ENCODE measurements at regions not wholly inside any gene's neighbourhood (a gene's known extent, or its start where the extent isn't known, plus 50 kb on each side); places are given as distances from the start of the nearest gene placed in this dataset.

DNA sequence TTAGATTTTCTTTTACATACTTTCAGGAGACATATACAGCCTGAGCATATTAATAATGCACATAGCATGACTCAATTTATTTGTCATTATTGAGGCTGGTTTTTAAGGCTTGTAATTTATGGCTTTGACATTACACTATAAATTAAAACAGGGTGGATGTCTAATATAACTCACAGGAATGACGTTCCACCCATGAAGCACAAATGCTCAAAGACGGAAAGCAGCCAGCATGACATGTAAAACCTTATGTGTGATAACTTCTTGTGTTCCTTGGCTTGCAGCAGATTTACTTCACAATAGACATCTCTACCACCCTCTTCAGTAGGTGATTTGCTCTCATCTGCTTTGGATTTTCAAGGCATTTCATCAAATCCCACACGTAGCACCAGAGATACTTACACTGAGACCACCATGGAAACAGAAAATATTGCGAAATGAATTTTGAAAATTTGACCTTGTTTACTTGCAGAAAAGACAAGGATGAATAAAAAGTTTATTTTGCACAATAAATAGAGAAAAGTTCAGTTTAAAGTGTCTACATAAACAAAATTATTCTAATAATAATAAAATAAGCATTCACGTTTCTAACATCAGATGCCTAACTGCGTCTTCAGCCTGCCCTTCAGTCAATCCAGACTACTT is 64.7 kb upstream of the BTC start:
- Histone ChIP-seq H3K79me1 (ENCODE audit: low read depth, low read length) (no peaks in the 10 kb centered on the region), H2AK5ac (ENCODE audit: low read depth, low read length) (no peak overlapping the region), H3K27me3 (ENCODE audit: control insufficient read depth in 3 of 3, insufficient read depth in 3 of 3, low read depth in 1 of 3, low read length in 3 of 3) (no peaks in the 10 kb centered on the region), H2BK12ac (ENCODE audit: low read length) (no peak overlapping the region), H3K18ac (ENCODE audit: low read length) (no peak overlapping the region), H3K4me2 (ENCODE audit: insufficient read depth, low read length, poor library complexity, severe bottlenecking) (no peak overlapping the region), H2BK120ac (ENCODE audit: low read depth, low read length) (no peak overlapping the region), H2BK5ac (ENCODE audit: low read length) (no peak overlapping the region), H3K36me3 (replicated peaks in 1 of 2; ENCODE audit: control insufficient read depth in 2 of 2, insufficient read depth in 2 of 2, low read length in 2 of 2) (no peaks in the 10 kb centered on the region), H4K91ac (ENCODE audit: low read depth, low read length, poor library complexity) (no peak overlapping the region), H3K14ac (ENCODE audit: low read length) (no peak overlapping the region), H3K4ac (ENCODE audit: low read length) (no peak overlapping the region), H3K23ac (ENCODE audit: low read depth, low read length, poor library complexity) (no peak overlapping the region), H3K4me1 (ENCODE audit: control insufficient read depth in 2 of 2, insufficient read depth in 1 of 2, low read depth in 1 of 2, low read length in 2 of 2) (no peaks in the 10 kb centered on the region), H3K9me3 (replicated peaks in 1 of 2; ENCODE audit: control insufficient read depth in 2 of 2, insufficient read depth in 1 of 2, low read depth in 1 of 2, low read length in 2 of 2) (no peaks in the 10 kb centered on the region), H3K4me3 (ENCODE audit: low read length in 2 of 2) (no peak overlapping the region), H3K27ac (replicated peaks; ENCODE audit: low read length) (no peak overlapping the region), H3K9ac (ENCODE audit: low read depth, low read length, poor library complexity) (no peak overlapping the region), H4K8ac (ENCODE audit: low read depth, low read length) (no peak overlapping the region), H2BK15ac (ENCODE audit: low read length) (no peak overlapping the region), H2AFZ (ENCODE audit: low read length) (no peak overlapping the region)
- WGBS, 2 donors (ENCODE audit: extremely low coverage in 2 of 2, insufficient read length in 2 of 2, insufficient replicate concordance in 1 of 2): no CpG with 5 or more reads among the region's 6 CpGs
- no peak for DNase-seq (ENCODE audit: low spot score)

DNA sequence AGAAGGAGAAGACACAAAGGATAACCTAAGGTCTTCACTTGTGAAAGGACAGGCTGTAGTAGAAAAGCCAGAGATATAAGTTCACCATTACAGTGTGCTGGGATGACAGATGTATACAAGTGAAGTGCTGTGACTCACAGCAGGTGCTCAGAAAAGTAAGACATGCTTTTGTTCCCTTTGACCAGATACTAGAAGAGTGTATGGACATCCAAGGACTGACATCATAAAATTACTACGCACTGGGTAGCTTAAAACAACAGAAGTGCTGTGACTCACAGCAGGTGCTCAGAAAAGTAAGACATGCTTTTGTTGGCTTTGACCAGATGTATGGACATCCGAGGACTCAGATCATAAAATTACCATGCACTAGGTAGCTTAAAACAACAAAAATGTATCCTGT is 61.6 kb upstream of the BTC start:
- no peak overlapping the region for H3K4me2 ChIP-seq (ENCODE audit: insufficient read depth, low read length, poor library complexity, severe bottlenecking)
- H2AK5ac ChIP-seq (ENCODE audit: low read depth, low read length): no peak overlapping the region
- H3K27me3 ChIP-seq (ENCODE audit: control insufficient read depth in 3 of 3, insufficient read depth in 3 of 3, low read depth in 1 of 3, low read length in 3 of 3): no peaks in the 10 kb centered on the region
- H4K8ac ChIP-seq (ENCODE audit: low read depth, low read length): no peak overlapping the region
- no peak overlapping the region for H3K9ac ChIP-seq (ENCODE audit: low read depth, low read length, poor library complexity)
- no peak overlapping the region for H2BK15ac ChIP-seq (ENCODE audit: low read length)
- WGBS, 2 donors (ENCODE audit: extremely low coverage in 2 of 2, insufficient read length in 2 of 2, insufficient replicate concordance in 1 of 2): no CpG with 5 or more reads among the region's 2 CpGs
- no peak overlapping the region for H3K23ac ChIP-seq (ENCODE audit: low read depth, low read length, poor library complexity)
- H3K9me3 ChIP-seq (replicated peaks in 1 of 2; ENCODE audit: control insufficient read depth in 2 of 2, insufficient read depth in 1 of 2, low read depth in 1 of 2, low read length in 2 of 2): no peaks in the 10 kb centered on the region
- no peak overlapping the region for H2BK5ac ChIP-seq (ENCODE audit: low read length)
- no peak overlapping the region for H3K27ac ChIP-seq (replicated peaks; ENCODE audit: low read length)
- no peaks in the 10 kb centered on the region for H3K36me3 ChIP-seq (replicated peaks in 1 of 2; ENCODE audit: control insufficient read depth in 2 of 2, insufficient read depth in 2 of 2, low read length in 2 of 2)
- DNase-seq (ENCODE audit: low spot score): no peak
- no peaks in the 10 kb centered on the region for H3K4me1 ChIP-seq (ENCODE audit: control insufficient read depth in 2 of 2, insufficient read depth in 1 of 2, low read depth in 1 of 2, low read length in 2 of 2)
- H2BK120ac ChIP-seq (ENCODE audit: low read depth, low read length): no peak overlapping the region
- H3K79me1 ChIP-seq (ENCODE audit: low read depth, low read length): no peaks in the 10 kb centered on the region
- no peak overlapping the region for H2BK12ac ChIP-seq (ENCODE audit: low read length)
- no peak overlapping the region for H4K91ac ChIP-seq (ENCODE audit: low read depth, low read length, poor library complexity)
- no peak overlapping the region for H3K18ac ChIP-seq (ENCODE audit: low read length)
- no peak overlapping the region for H3K4me3 ChIP-seq (ENCODE audit: low read length in 2 of 2)
- no peak overlapping the region for H2AFZ ChIP-seq (ENCODE audit: low read length)
- H3K14ac ChIP-seq (ENCODE audit: low read length): no peak overlapping the region
- H3K4ac ChIP-seq (ENCODE audit: low read length): no peak overlapping the region

DNA sequence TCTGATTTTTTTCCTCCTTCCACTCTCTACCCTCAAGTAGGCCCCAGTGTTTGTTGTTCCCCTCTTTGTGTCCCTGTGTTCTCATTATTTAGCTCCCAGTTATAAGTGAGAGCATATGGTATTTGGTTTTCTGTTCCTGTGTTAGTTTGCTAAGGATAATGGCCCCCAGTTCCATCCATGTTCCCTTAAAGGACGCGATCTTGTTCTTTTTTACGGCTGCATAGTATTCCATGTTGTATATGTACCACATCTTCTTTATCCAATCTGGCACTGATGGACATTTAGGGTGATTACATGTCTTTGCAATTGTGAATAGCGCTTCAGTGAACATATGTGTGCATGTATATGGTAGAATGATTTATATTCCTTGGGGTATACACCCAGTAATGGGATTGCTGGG is 54.5 kb upstream of the BTC start:
- no peak overlapping the region for H3K18ac ChIP-seq (ENCODE audit: low read length)
- H4K91ac ChIP-seq (ENCODE audit: low read depth, low read length, poor library complexity): no peak overlapping the region
- no peak overlapping the region for H3K23ac ChIP-seq (ENCODE audit: low read depth, low read length, poor library complexity)
- H3K79me1 ChIP-seq (ENCODE audit: low read depth, low read length): no peaks in the 10 kb centered on the region
- DNase-seq (ENCODE audit: low spot score): no peak
- no peaks in the 10 kb centered on the region for H3K9me3 ChIP-seq (replicated peaks in 1 of 2; ENCODE audit: control insufficient read depth in 2 of 2, insufficient read depth in 1 of 2, low read depth in 1 of 2, low read length in 2 of 2)
- no peak overlapping the region for H4K8ac ChIP-seq (ENCODE audit: low read depth, low read length)
- H2BK12ac ChIP-seq (ENCODE audit: low read length): no peak overlapping the region
- H2BK120ac ChIP-seq (ENCODE audit: low read depth, low read length): no peak overlapping the region
- no peak overlapping the region for H3K27ac ChIP-seq (replicated peaks; ENCODE audit: low read length)
- no peak overlapping the region for H3K4ac ChIP-seq (ENCODE audit: low read length)
- H2BK5ac ChIP-seq (ENCODE audit: low read length): no peak overlapping the region
- H2AFZ ChIP-seq (ENCODE audit: low read length): no peak overlapping the region
- no peak overlapping the region for H3K4me2 ChIP-seq (ENCODE audit: insufficient read depth, low read length, poor library complexity, severe bottlenecking)
- H3K9ac ChIP-seq (ENCODE audit: low read depth, low read length, poor library complexity): no peak overlapping the region
- H3K14ac ChIP-seq (ENCODE audit: low read length): no peak overlapping the region
- no peak overlapping the region for H2BK15ac ChIP-seq (ENCODE audit: low read length)
- no peaks in the 10 kb centered on the region for H3K4me1 ChIP-seq (ENCODE audit: control insufficient read depth in 2 of 2, insufficient read depth in 1 of 2, low read depth in 1 of 2, low read length in 2 of 2)
- no peak overlapping the region for H2AK5ac ChIP-seq (ENCODE audit: low read depth, low read length)
- no CpG with 5 or more reads among the region's 4 CpGs for WGBS, 2 donors (ENCODE audit: extremely low coverage in 2 of 2, insufficient read length in 2 of 2, insufficient replicate concordance in 1 of 2)
- H3K36me3 ChIP-seq (replicated peaks in 1 of 2; ENCODE audit: control insufficient read depth in 2 of 2, insufficient read depth in 2 of 2, low read length in 2 of 2): no peaks in the 10 kb centered on the region
- H3K27me3 ChIP-seq (ENCODE audit: control insufficient read depth in 3 of 3, insufficient read depth in 3 of 3, low read depth in 1 of 3, low read length in 3 of 3): no peaks in the 10 kb centered on the region
- no peak overlapping the region for H3K4me3 ChIP-seq (ENCODE audit: low read length in 2 of 2)

DNA sequence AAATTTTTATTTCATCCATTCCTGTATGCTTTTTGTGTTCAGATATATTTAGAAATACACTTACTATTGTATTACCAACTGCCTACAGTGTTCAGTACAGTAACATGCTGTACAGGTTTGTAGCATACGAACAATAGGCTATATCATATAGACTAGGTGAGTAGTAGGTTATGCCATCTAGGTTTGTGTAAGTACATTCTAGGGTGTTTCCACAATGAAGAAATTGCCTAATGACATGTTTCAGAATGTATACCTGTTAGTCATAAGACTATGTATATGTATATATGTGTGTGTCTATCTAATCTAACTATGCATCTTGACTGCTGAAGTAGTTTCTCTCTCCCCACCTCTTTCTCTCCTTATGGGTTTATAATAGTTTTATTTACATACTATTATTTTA is 51.5 kb upstream of the BTC start:
- Histone ChIP-seq H2BK12ac (ENCODE audit: low read length) (no peak overlapping the region), H3K4me1 (ENCODE audit: control insufficient read depth in 2 of 2, insufficient read depth in 1 of 2, low read depth in 1 of 2, low read length in 2 of 2) (no peaks in the 10 kb centered on the region), H4K8ac (ENCODE audit: low read depth, low read length) (no peak overlapping the region), H2BK15ac (ENCODE audit: low read length) (no peak overlapping the region), H3K9ac (ENCODE audit: low read depth, low read length, poor library complexity) (no peak overlapping the region), H3K79me1 (ENCODE audit: low read depth, low read length) (no peaks in the 10 kb centered on the region), H2BK5ac (ENCODE audit: low read length) (no peak overlapping the region), H3K14ac (ENCODE audit: low read length) (no peak overlapping the region), H2BK120ac (ENCODE audit: low read depth, low read length) (no peak overlapping the region), H2AK5ac (ENCODE audit: low read depth, low read length) (no peak overlapping the region), H3K4me3 (ENCODE audit: low read length in 2 of 2) (no peak overlapping the region), H3K23ac (ENCODE audit: low read depth, low read length, poor library complexity) (no peak overlapping the region), H2AFZ (ENCODE audit: low read length) (no peak overlapping the region), H3K18ac (ENCODE audit: low read length) (no peak overlapping the region), H3K4ac (ENCODE audit: low read length) (no peak overlapping the region), H3K9me3 (replicated peaks in 1 of 2; ENCODE audit: control insufficient read depth in 2 of 2, insufficient read depth in 1 of 2, low read depth in 1 of 2, low read length in 2 of 2) (no peaks in the 10 kb centered on the region), H3K27ac (replicated peaks; ENCODE audit: low read length) (no peak overlapping the region), H3K4me2 (ENCODE audit: insufficient read depth, low read length, poor library complexity, severe bottlenecking) (no peak overlapping the region), H3K27me3 (ENCODE audit: control insufficient read depth in 3 of 3, insufficient read depth in 3 of 3, low read depth in 1 of 3, low read length in 3 of 3) (no peaks in the 10 kb centered on the region), H3K36me3 (replicated peaks in 1 of 2; ENCODE audit: control insufficient read depth in 2 of 2, insufficient read depth in 2 of 2, low read length in 2 of 2) (no peaks in the 10 kb centered on the region), H4K91ac (ENCODE audit: low read depth, low read length, poor library complexity) (no peak overlapping the region)
- DNase-seq (ENCODE audit: low spot score): no peak
- no CpG with 5 or more reads among the region's 1 CpG for WGBS, 2 donors (ENCODE audit: extremely low coverage in 2 of 2, insufficient read length in 2 of 2, insufficient replicate concordance in 1 of 2)

All from neuronal stem cell (in vitro differentiated cells).